ENCODE measurements at regions not wholly inside any gene's neighbourhood (a gene's known extent, or its start where the extent isn't known, plus 50 kb on each side); places are given as distances from the start of the nearest gene placed in this dataset.

DNA sequence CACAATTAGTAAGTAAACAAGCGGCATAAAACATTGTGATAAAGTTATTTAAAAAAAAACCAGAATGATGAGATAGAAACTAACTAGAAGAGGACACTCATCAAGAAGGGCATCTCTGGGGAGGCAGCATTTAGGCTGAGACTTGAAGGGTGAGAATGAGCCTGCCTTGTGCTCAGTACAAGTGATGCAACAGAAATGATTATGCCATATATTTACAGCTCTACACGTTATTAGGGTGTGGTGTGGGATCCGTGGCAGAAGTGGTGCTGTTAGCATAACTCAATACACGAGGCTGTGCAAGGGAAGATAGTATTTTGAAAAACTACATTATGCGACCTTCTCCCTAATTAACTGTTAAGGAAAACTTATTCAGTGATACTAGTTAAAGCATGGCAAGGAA is 178.5 kb upstream of the ATF7IP start:
- no peak for DNase-seq (ENCODE audit: low read depth)
- no peak overlapping the region for H3K4me3 ChIP-seq (ENCODE audit: low read depth, low read length)
- TF ChIP-seq, protein P1, sequence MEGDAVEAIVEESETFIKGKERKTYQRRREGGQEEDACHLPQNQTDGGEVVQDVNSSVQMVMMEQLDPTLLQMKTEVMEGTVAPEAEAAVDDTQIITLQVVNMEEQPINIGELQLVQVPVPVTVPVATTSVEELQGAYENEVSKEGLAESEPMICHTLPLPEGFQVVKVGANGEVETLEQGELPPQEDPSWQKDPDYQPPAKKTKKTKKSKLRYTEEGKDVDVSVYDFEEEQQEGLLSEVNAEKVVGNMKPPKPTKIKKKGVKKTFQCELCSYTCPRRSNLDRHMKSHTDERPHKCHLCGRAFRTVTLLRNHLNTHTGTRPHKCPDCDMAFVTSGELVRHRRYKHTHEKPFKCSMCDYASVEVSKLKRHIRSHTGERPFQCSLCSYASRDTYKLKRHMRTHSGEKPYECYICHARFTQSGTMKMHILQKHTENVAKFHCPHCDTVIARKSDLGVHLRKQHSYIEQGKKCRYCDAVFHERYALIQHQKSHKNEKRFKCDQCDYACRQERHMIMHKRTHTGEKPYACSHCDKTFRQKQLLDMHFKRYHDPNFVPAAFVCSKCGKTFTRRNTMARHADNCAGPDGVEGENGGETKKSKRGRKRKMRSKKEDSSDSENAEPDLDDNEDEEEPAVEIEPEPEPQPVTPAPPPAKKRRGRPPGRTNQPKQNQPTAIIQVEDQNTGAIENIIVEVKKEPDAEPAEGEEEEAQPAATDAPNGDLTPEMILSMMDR (IDR thresholded peaks at IDR 0.05; ENCODE audit: control insufficient read depth, extremely low read depth, insufficient read depth), result no peak

DNA sequence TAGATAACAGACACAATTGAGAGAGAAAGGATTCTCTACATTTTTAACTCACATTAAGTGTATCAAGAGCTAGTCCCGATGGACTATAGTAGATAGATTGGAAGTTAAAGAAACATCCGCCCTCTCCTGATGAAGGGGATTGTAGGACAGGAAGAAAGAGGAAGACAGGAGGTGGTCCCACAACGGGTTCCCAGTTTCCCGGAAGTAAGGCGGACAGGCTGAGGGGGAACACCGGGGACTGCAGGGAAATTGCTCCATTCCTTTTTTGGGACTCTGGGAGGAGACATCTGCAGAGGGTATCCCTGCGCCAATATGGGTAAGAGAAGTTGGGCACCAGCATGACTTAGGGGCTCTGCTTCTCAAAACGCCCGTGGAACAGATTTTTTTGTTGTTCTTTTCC is 177.5 kb upstream of the ATF7IP start:
- no peak for DNase-seq (ENCODE audit: low read depth)
- H3K4me3 ChIP-seq (ENCODE audit: low read depth, low read length), result no peak overlapping the region
- TF ChIP-seq, protein P1 (IDR thresholded peaks at IDR 0.05; ENCODE audit: control insufficient read depth, extremely low read depth, insufficient read depth), result no peak

DNA sequence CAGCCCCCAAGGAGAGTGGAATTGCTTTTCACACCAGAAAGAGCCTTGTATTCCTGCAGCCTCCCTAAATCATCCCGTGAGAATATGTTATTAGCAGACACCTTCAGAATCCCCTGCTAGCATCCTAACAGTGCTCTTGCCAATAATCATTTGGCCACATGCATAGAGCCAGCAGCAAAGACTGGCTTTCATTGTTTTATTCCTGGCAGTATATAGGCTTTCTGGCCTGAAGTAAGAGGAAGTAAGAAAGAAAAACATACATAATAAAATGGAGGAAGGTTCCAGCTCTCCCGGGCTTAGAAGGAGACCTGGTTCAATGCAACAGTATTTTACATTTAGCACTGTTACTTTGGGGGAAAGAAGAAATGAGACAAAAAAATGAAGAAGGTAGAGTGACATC is 176.7 kb upstream of the ATF7IP start:
- H3K4me3 ChIP-seq (ENCODE audit: low read depth, low read length), result no peak overlapping the region
- TF ChIP-seq, protein P1 (IDR thresholded peaks at IDR 0.05; ENCODE audit: control insufficient read depth, extremely low read depth, insufficient read depth), result no peak
- DNase-seq (ENCODE audit: low read depth), result no peak

DNA sequence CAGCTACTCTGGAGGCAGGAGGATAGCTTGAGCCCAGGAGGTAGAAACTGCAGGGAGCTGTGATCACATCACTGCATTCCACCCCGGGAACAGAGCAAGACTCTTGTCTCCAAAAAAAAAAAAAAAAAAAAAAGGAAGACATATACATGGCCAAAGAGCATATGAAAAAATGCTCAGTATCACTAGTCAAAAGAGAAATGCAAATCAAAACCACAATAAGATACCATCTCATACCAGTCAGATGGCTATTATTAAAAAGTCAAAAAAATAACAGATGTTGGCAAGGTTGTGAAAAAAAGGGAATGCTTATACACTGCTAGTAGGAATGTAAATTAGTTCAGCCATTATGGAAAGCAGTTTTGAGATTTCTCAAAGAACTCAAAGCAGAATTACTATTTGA is 174.8 kb upstream of the ATF7IP start:
- no peak for DNase-seq (ENCODE audit: low read depth)
- TF ChIP-seq, protein P1 (IDR thresholded peaks at IDR 0.05; ENCODE audit: control insufficient read depth, extremely low read depth, insufficient read depth), result no peak

DNA sequence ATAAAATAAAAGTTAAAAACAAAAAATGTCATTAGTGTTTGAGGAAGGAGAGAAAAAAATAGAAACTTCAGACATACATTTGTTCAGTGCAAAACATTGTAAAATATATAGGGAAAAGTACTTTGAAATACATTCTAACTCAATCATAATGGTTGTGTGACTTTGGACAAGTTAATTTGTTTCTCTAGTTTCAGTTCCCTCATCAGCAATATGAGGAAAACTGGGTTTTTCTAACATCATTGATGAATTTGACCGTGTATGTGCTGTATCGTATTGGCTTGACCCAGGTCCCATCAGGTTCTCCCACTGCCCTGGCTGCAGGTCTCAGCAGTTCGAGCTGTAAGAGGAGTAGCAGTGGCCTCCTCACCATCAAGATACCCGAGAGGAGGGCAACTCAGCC is 173.9 kb upstream of the ATF7IP start:
- no peak for DNase-seq (ENCODE audit: low read depth)
- TF ChIP-seq, protein P1 (IDR thresholded peaks at IDR 0.05; ENCODE audit: control insufficient read depth, extremely low read depth, insufficient read depth), result no peak
- no peak overlapping the region for H3K4me3 ChIP-seq (ENCODE audit: low read depth, low read length)

More for the DNA sequence above, 174.8 kb upstream of the ATF7IP start:
- H3K4me3 ChIP-seq (ENCODE audit: low read depth, low read length), result no peak overlapping the region

DNA sequence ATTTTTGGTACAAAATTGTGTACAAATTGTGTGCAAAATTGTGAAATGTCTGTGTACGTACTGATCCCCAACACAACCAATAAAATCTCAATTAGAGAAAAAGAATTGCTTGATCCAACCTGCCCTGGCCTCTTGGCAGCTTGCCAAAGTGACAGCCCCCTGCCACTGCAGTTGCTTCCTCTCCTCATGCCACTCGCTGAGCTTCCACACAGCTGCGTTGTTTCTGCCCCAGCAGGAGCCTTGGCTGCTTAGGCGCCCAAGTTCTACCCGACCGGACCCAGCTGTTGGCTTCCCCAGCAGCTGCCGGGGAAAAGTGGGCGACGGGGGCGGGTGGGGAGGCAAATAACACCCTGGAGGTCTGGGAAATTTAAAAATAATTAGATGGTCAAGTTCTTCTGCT is 171.8 kb upstream of the ATF7IP start:
- TF ChIP-seq, protein P1 (IDR thresholded peaks at IDR 0.05; ENCODE audit: control insufficient read depth, extremely low read depth, insufficient read depth), result no peak
- H3K4me3 ChIP-seq (ENCODE audit: low read depth, low read length), result no peak overlapping the region
- no peak for DNase-seq (ENCODE audit: low read depth)

DNA sequence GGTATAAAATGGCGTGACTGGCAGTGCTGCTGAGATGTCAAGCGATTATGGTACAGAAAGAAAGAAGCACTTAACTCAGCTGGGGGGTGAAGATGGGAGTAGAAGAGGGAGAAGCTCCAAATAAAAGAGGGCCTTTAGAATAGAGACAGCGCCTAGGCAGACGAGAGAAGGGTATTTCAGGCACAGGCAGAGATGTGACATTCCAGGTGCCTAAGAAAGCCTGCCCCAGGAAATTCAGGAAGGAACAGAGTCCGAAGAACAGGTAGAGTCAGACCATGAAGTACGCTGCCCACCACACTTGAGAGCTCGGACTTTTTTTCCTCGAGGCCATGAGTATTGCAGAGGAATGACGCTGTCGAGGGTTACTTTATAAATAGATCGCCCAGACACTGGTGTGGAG is 170.9 kb upstream of the ATF7IP start:
- no peak for DNase-seq (ENCODE audit: low read depth)
- TF ChIP-seq, protein P1 (IDR thresholded peaks at IDR 0.05; ENCODE audit: control insufficient read depth, extremely low read depth, insufficient read depth), result no peak

More for the DNA sequence above, 170.9 kb upstream of the ATF7IP start:
- no peak overlapping the region for H3K4me3 ChIP-seq (ENCODE audit: low read depth, low read length)

Measured in LNCaP clone FGC (cell line).